H1 (cell line): ENCODE measurements at regions not wholly inside any gene's neighbourhood (a gene's known extent, or its start where the extent isn't known, plus 50 kb on each side); places are given as distances from the start of the nearest gene placed in this dataset.
A peak's percentile ranks its signal among the peaks of the same experiment; 100 is the strongest.

Source experiments
- CTCF ChIA-PET: fragments of 300-600 bp; sonication (Branson Sonifier 250); formaldehyde crosslinking; loops from one replicate; lab custom pipeline; 2021; ENCODE audit not compliant: partially characterized antibody; lab: Charles Lee
- POLR2A ChIA-PET: fragments of 300-600 bp; sonication (Branson Sonifier 250); formaldehyde crosslinking; loops from one replicate; lab custom pipeline; 2021; ENCODE audit warnings: inconsistent platforms; ENCODE audit not compliant: partially characterized antibody; lab: Charles Lee
- DNase-seq, 2 experiments: peaks; one replicate each; pipeline versions ENCODE4 v3.0.0 to v3.0.0-alpha.2; 2010 to 2022; ENCODE audit warnings: low spot score in 2 of 2, low read depth in 1 of 2, mixed read lengths in 1 of 2
- FAIRE-seq: peaks from 2 replicates; lab custom pipeline; 2011; peaks lifted over from hg19 to GRCh38; lab: Jason Lieb, UNC
- H2AFZ ChIP-seq: 2 replicates; pipeline ENCODE4 v1.8.1; 2012; ENCODE audit warnings: low read length, inconsistent platforms
- H2AK5ac ChIP-seq: 2 replicates; pipeline ENCODE4 v1.6.1; 2013; ENCODE audit warnings: low read depth, low read length
- H2BK120ac ChIP-seq: replicated peaks from 2 replicates; pipeline ENCODE3; 2013; ENCODE audit warnings: low read depth, low read length, inconsistent platforms
- H2BK12ac ChIP-seq: 2 replicates; pipeline ENCODE4 v1.6.1; 2013; ENCODE audit warnings: low read depth, low read length
- H2BK15ac ChIP-seq: 2 replicates; pipeline ENCODE4 v1.6.1; 2013; ENCODE audit warnings: low read length
- H2BK20ac ChIP-seq: 2 replicates; pipeline ENCODE4 v1.6.1; 2013; ENCODE audit warnings: low read length
- H2BK5ac ChIP-seq: 2 replicates; pipeline ENCODE4 v1.6.1; 2013; ENCODE audit warnings: low read depth, low read length
- H3K14ac ChIP-seq: 2 replicates; pipeline ENCODE4 v1.6.1; 2013; ENCODE audit warnings: inconsistent platforms; ENCODE audit not compliant: insufficient read length
- H3K18ac ChIP-seq: 2 replicates; pipeline ENCODE4 v1.6.1; 2013; ENCODE audit warnings: low read length; ENCODE audit errors: extremely low read depth
- H3K23ac ChIP-seq: 2 replicates; pipeline ENCODE4 v1.6.1; 2013; ENCODE audit warnings: inconsistent platforms; ENCODE audit not compliant: insufficient read length
- H3K23me2 ChIP-seq: 2 replicates; pipeline ENCODE4 v1.6.1; 2013; ENCODE audit warnings: low read depth, low read length
- H3K27ac ChIP-seq: 2 replicates; pipeline ENCODE4 v1.6.1; 2011; ENCODE audit warnings: low read depth, low read length, inconsistent platforms
- H3K27me3 ChIP-seq, 4 experiments: replicated peaks in 1 of 4; 1 replicate in 1 of 4; 2 replicates in 3 of 4; pipeline versions ENCODE4 v1.6.1 to v1.8.1; 2011 to 2013; ENCODE audit warnings: low read length in 3 of 4, mild to moderate bottlenecking in 3 of 4, inconsistent platforms in 2 of 4, mixed read lengths in 2 of 4, moderate library complexity in 1 of 4; ENCODE audit not compliant: control insufficient read depth in 3 of 4, insufficient read depth in 3 of 4; ENCODE audit errors: extremely low read depth in 1 of 4
- H3K36me3 ChIP-seq, 4 experiments: 2 replicates each; pipeline versions ENCODE4 v1.6.1 to v1.8.1; 2011 to 2013; ENCODE audit warnings: mild to moderate bottlenecking in 4 of 4, low read length in 3 of 4, moderate library complexity in 2 of 4, control low read depth in 1 of 4, inconsistent platforms in 1 of 4; ENCODE audit not compliant: insufficient read depth in 4 of 4, control insufficient read depth in 2 of 4
- H3K4ac ChIP-seq: replicated peaks from 2 replicates; pipeline ENCODE3; 2013; ENCODE audit warnings: low read length, low read depth, mixed read lengths, inconsistent platforms; ENCODE audit not compliant: insufficient read length
- H3K4me1 ChIP-seq, 4 experiments: replicated peaks in 1 of 4; 1 replicate in 1 of 4; 2 replicates in 3 of 4; pipeline versions ENCODE4 v1.6.1 to v1.8.1; 2011 to 2013; ENCODE audit warnings: low read length in 3 of 4, inconsistent platforms in 2 of 4, mixed read lengths in 1 of 4; ENCODE audit not compliant: insufficient read depth in 4 of 4, control insufficient read depth in 3 of 4
- H3K4me2 ChIP-seq, 2 experiments: 2 replicates each; pipeline versions ENCODE4 v1.6.1 to v1.8.1; 2011 to 2013; ENCODE audit warnings: low read depth in 2 of 2, low read length in 2 of 2, control low read depth in 1 of 2, inconsistent platforms in 1 of 2, mild to moderate bottlenecking in 1 of 2; ENCODE audit not compliant: insufficient read depth in 1 of 2
- H3K4me3 ChIP-seq, 4 experiments: fragments of 200-600, 300-600 bp in 1 of 4; sonication (generic), shearing (Covaris generic), sonication (Bioruptor Twin) in 1 of 4; 2 replicates each; pipeline versions ENCODE4 v1.5.1 to v1.8.1; 2011 to 2016; ENCODE audit warnings: low read length in 4 of 4, low read depth in 3 of 4, control low read depth in 2 of 4, inconsistent platforms in 2 of 4, mild to moderate bottlenecking in 2 of 4, mixed read lengths in 1 of 4, moderate library complexity in 1 of 4; ENCODE audit not compliant: insufficient read depth in 2 of 4; ENCODE audit errors: extremely low read depth in 1 of 4
- H3K56ac ChIP-seq: replicated peaks from 2 replicates; pipeline ENCODE3; 2013; ENCODE audit warnings: low read depth, mild to moderate bottlenecking, mixed read lengths, low read length, inconsistent platforms; ENCODE audit not compliant: insufficient read length
- H3K79me1 ChIP-seq: 2 replicates; pipeline ENCODE4 v1.6.1; 2013; ENCODE audit warnings: low read depth, low read length, control low read depth
- H3K79me2 ChIP-seq, 2 experiments: 2 replicates each; pipeline versions ENCODE4 v1.6.1 to v1.8.1; 2012 to 2013; ENCODE audit warnings: low read length in 2 of 2, mild to moderate bottlenecking in 2 of 2, inconsistent platforms in 1 of 2; ENCODE audit not compliant: insufficient read depth in 2 of 2, control insufficient read depth in 1 of 2
- H3K9ac ChIP-seq, 4 experiments: replicated peaks in 1 of 4; 1 replicate in 1 of 4; 2 replicates in 3 of 4; pipeline versions ENCODE4 v1.6.1 to v1.8.1; 2011 to 2013; ENCODE audit warnings: low read depth in 3 of 4, low read length in 3 of 4, control low read depth in 2 of 4, mild to moderate bottlenecking in 2 of 4, moderate library complexity in 2 of 4, inconsistent platforms in 1 of 4; ENCODE audit errors: extremely low read depth in 1 of 4
- H3K9me3 ChIP-seq, 2 experiments: 2 replicates each; pipeline versions ENCODE4 v1.6.1 to v1.8.1; 2012 to 2013; ENCODE audit warnings: mild to moderate bottlenecking in 2 of 2, moderate library complexity in 2 of 2, control low read depth in 1 of 2, inconsistent platforms in 1 of 2, low read depth in 1 of 2, low read length in 1 of 2, mixed read lengths in 1 of 2; ENCODE audit not compliant: insufficient read depth in 2 of 2
- H4K20me1 ChIP-seq, 2 experiments: replicated peaks in 1 of 2; 2 replicates each; pipeline versions ENCODE3 to v1.8.1; 2011 to 2013; ENCODE audit warnings: inconsistent platforms in 2 of 2, low read length in 2 of 2, mild to moderate bottlenecking in 1 of 2; ENCODE audit not compliant: insufficient read depth in 2 of 2, control insufficient read depth in 1 of 2
- H4K5ac ChIP-seq: 2 replicates; pipeline ENCODE4 v1.6.1; 2013; ENCODE audit warnings: low read length, low read depth, mixed read lengths, inconsistent platforms; ENCODE audit not compliant: insufficient read length
- H4K8ac ChIP-seq: 2 replicates; pipeline ENCODE4 v1.8.0; 2013; ENCODE audit warnings: mild to moderate bottlenecking, moderate library complexity, low read length, inconsistent platforms; ENCODE audit not compliant: insufficient read depth; ENCODE audit errors: extremely low read depth
- H4K91ac ChIP-seq: replicated peaks from 2 replicates; pipeline ENCODE3; 2013; ENCODE audit warnings: low read length, mixed read lengths, inconsistent platforms; ENCODE audit not compliant: insufficient read length
- GABPA ChIP-seq: IDR thresholded peaks from 2 replicates; pipeline ENCODE4 v1.6.1; 2011; ENCODE audit warnings: mild to moderate bottlenecking, low read length, moderate library complexity, borderline replicate concordance; ENCODE audit not compliant: insufficient read depth
- USF2 ChIP-seq: IDR thresholded peaks from 2 replicates; pipeline ENCODE4 v1.6.1; 2011; ENCODE audit warnings: low read length, improper control_type of control experiment
- WGBS, 2 experiments: shearing (Covaris generic) in 1 of 2; methylation state at CpG; one replicate each; pipeline versions ENCODE4 v1.1.6 to v1.1.7; 2013 to 2015; ENCODE audit warnings: low lambda C conversion rate in 2 of 2, mixed read lengths in 2 of 2, inconsistent platforms in 1 of 2, low coverage in 1 of 2, missing lambda C conversion rate in 1 of 2; ENCODE audit not compliant: insufficient replicate concordance in 2 of 2, insufficient coverage in 1 of 2, insufficient read length in 1 of 2; ENCODE audit errors: extremely low coverage in 1 of 2, missing lambda C conversion rate in 1 of 2; 5-methylcytosine and 5-hydroxymethylcytosine counted together

GRCh38 chr9:75422944-75423522 is 334.7 kb downstream of the OSTF1 start:
- Histone ChIP-seq H3K4me1 (no peaks in the 10 kb centered on the region), H3K79me1 (no peaks in the 10 kb centered on the region), H2AFZ (0 out of 2 replicates have a peak overlapping the region, but pooled peaks have one; percentile 9), H4K91ac (no peak overlapping the region), H2BK12ac (no peak overlapping the region), H3K36me3 (no peaks in the 10 kb centered on the region), H3K79me2 (no peaks in the 10 kb centered on the region), H3K14ac (no peak overlapping the region), H3K9me3 (no peaks in the 10 kb centered on the region), H4K8ac (no peak overlapping the region), H2BK15ac (no peak overlapping the region), H3K9ac (no peak overlapping the region), H3K27me3 (no peaks in the 10 kb centered on the region), H3K23ac (no peak overlapping the region), H3K4me2 (no peak overlapping the region), H4K20me1 (no peaks in the 10 kb centered on the region), H3K4me3 (no peak overlapping the region), H2BK120ac (no peak overlapping the region), H3K18ac (no peak overlapping the region), H2AK5ac (no peak overlapping the region), H3K4ac (no peak overlapping the region), H3K27ac (no peak overlapping the region), H3K56ac (no peak overlapping the region), H2BK20ac (no peak overlapping the region), H2BK5ac (no peak overlapping the region), H3K23me2 (peaks cover 6% of the 10 kb centered on the region; the same call in 1 of the 2 replicates), H4K5ac (no peak overlapping the region)
- POLR2A ChIA-PET: no interaction called here
- 87% methylated on average over 2 of the region's 2 CpGs; no CpG with 5 or more reads in 1 of the 2 experiments for WGBS, 2 experiments
- no peak for FAIRE-seq
- CTCF ChIA-PET: interaction anchor here (1.2 kb wide), 1 partner anchor 8 kb away, joined by 4 read pairs; no protein-coding TSS in a partner anchor
- no peak for DNase-seq
- no peak for TF ChIP-seq GABPA
- no peak for TF ChIP-seq USF2
